IMR-90 (cell line): ENCODE measurements at regions not wholly inside any gene's neighbourhood (a gene's known extent, or its start where the extent isn't known, plus 50 kb on each side); places are given as distances from the start of the nearest gene placed in this dataset.

ENCODE experiments used
- ATAC-seq: fragments of 200-7000 bp; cut with Tn5 transposase; 2 replicates; pipeline ENCODE4 v1.9.1; 2020; ENCODE audit warnings: low read depth, mild to moderate bottlenecking, moderate library complexity
- BruUV-seq: library from RNA; stranded (reverse); fragments of 400-500 nt; replicated peaks from 2 replicates; lab custom pipeline; 2021; lab: Mats Ljungman, UMichigan
- CTCF ChIA-PET: fragments of 300-600 bp; formaldehyde crosslinking; extraction: SDS; loops from one replicate; lab custom pipeline; 2021; ENCODE audit warnings: antibody characterized with exemption; lab: Yijun Ruan, JAX
- POLR2A ChIA-PET: fragments of 300-600 bp; sonication (Branson Sonifier 250); formaldehyde crosslinking; loops from one replicate; lab custom pipeline; 2022; ENCODE audit warnings: antibody characterized with exemption; ENCODE audit not compliant: unreplicated experiment; lab: Charles Lee
- DNase-seq: peaks from one replicate; pipeline ENCODE4 v3.0.0; 2013
- H2AFZ ChIP-seq: replicated peaks from 2 replicates; pipeline ENCODE3; 2013; ENCODE audit warnings: low read length, mild to moderate bottlenecking; ENCODE audit not compliant: poor library complexity
- H2AK5ac ChIP-seq: 2 replicates; pipeline ENCODE4 v1.6.1; 2013; ENCODE audit warnings: low read depth, low read length, inconsistent platforms
- H2AK9ac ChIP-seq: replicated peaks from 2 replicates; pipeline ENCODE3; 2013; ENCODE audit warnings: mild to moderate bottlenecking, low read depth, low read length, moderate library complexity; ENCODE audit not compliant: poor library complexity
- H2BK120ac ChIP-seq: 2 replicates; pipeline ENCODE4 v1.6.1; 2013; ENCODE audit warnings: low read depth, low read length, inconsistent platforms
- H2BK15ac ChIP-seq: 3 replicates; pipeline ENCODE4 v1.6.1; 2013; ENCODE audit warnings: low read depth, low read length, inconsistent platforms
- H2BK20ac ChIP-seq: 2 replicates; pipeline ENCODE4 v1.6.1; 2013; ENCODE audit warnings: low read depth, mild to moderate bottlenecking, inconsistent platforms, low read length, moderate library complexity
- H2BK5ac ChIP-seq: 2 replicates; pipeline ENCODE4 v1.6.1; 2013; ENCODE audit warnings: mild to moderate bottlenecking, low read depth, low read length, inconsistent platforms; ENCODE audit not compliant: poor library complexity, severe bottlenecking
- H3K14ac ChIP-seq: replicated peaks from 2 replicates; pipeline ENCODE4 v1.6.1; 2013; ENCODE audit warnings: low read depth, low read length, inconsistent platforms
- H3K18ac ChIP-seq: 2 replicates; pipeline ENCODE4 v1.6.1; 2013; ENCODE audit warnings: low read depth, low read length, control low read depth
- H3K23ac ChIP-seq: 2 replicates; pipeline ENCODE4 v1.6.1; 2013; ENCODE audit warnings: low read depth, low read length, inconsistent platforms
- H3K27ac ChIP-seq: 2 replicates; pipeline ENCODE4 v1.5.1; 2013; ENCODE audit warnings: mild to moderate bottlenecking, control low read depth, low read length; ENCODE audit not compliant: insufficient read depth
- H3K27me3 ChIP-seq: 2 replicates; pipeline ENCODE4 v1.6.1; 2013; ENCODE audit warnings: low read length; ENCODE audit not compliant: control insufficient read depth, insufficient read depth
- H3K36me3 ChIP-seq: 2 replicates; pipeline ENCODE4 v1.6.1; 2013; ENCODE audit warnings: low read length, mixed read lengths; ENCODE audit not compliant: control insufficient read depth, insufficient read depth
- H3K4ac ChIP-seq: 2 replicates; pipeline ENCODE4 v1.6.1; 2013; ENCODE audit warnings: low read depth, low read length, inconsistent platforms
- H3K4me1 ChIP-seq: 2 replicates; pipeline ENCODE4 v1.6.1; 2013; ENCODE audit warnings: low read length, mixed read lengths; ENCODE audit not compliant: control insufficient read depth, insufficient read depth
- H3K4me2 ChIP-seq: 2 replicates; pipeline ENCODE4 v1.6.1; 2013; ENCODE audit warnings: low read depth, mild to moderate bottlenecking, control low read depth, low read length, moderate library complexity
- H3K4me3 ChIP-seq: 2 replicates; pipeline ENCODE4 v1.5.1; 2013; ENCODE audit warnings: low read depth, mild to moderate bottlenecking, control low read depth, low read length, moderate library complexity; ENCODE audit not compliant: insufficient read depth
- H3K56ac ChIP-seq: 2 replicates; pipeline ENCODE4 v1.6.1; 2013; ENCODE audit warnings: low read length, inconsistent platforms; ENCODE audit not compliant: insufficient read depth; ENCODE audit errors: extremely low read depth
- H3K79me1 ChIP-seq, 2 experiments: 2 replicates each; pipeline ENCODE4 v1.6.1; 2013; ENCODE audit warnings: low read length in 2 of 2, inconsistent platforms in 1 of 2, low read depth in 1 of 2
- H3K9ac ChIP-seq: 2 replicates; pipeline ENCODE4 v1.6.1; 2013; ENCODE audit warnings: low read depth, low read length, control low read depth
- H3K9me1 ChIP-seq: 2 replicates; pipeline ENCODE4 v1.6.1; 2013; ENCODE audit warnings: low read length, inconsistent platforms; ENCODE audit not compliant: insufficient read depth
- H3K9me3 ChIP-seq: 2 replicates; pipeline ENCODE4 v1.6.1; 2013; ENCODE audit warnings: low read length; ENCODE audit not compliant: control insufficient read depth, insufficient read depth
- H4K20me1 ChIP-seq: 2 replicates; pipeline ENCODE4 v1.6.1; 2013; ENCODE audit warnings: low read length, inconsistent platforms; ENCODE audit not compliant: insufficient read depth
- H4K5ac ChIP-seq: 2 replicates; pipeline ENCODE4 v1.6.1; 2013; ENCODE audit warnings: mild to moderate bottlenecking, low read depth, low read length, control low read depth
- H4K8ac ChIP-seq, 2 experiments: 2 replicates each; pipeline ENCODE4 v1.6.1; 2013; ENCODE audit warnings: low read depth in 2 of 2, low read length in 2 of 2, control low read depth in 1 of 2, inconsistent platforms in 1 of 2
- H4K91ac ChIP-seq: 2 replicates; pipeline ENCODE4 v1.6.1; 2013; ENCODE audit warnings: low read depth, low read length, inconsistent platforms; ENCODE audit not compliant: insufficient read depth
- CEBPB ChIP-seq: IDR thresholded peaks from 2 replicates; pipeline ENCODE4 v1.6.1; 2012; ENCODE audit warnings: low read depth, low read length, improper control_type of control experiment
- ELK1 ChIP-seq: fragments of 150-350 bp; IDR thresholded peaks from 2 replicates; pipeline ENCODE4 v1.6.1; 2016; ENCODE audit warnings: low read depth, mild to moderate bottlenecking, low read length, moderate library complexity, borderline replicate concordance
- MAFK ChIP-seq: IDR thresholded peaks from 2 replicates; pipeline ENCODE4 v1.6.1; 2012; ENCODE audit warnings: low read depth, low read length, improper control_type of control experiment
- MXI1 ChIP-seq: IDR thresholded peaks from 2 replicates; pipeline ENCODE4 v1.6.1; 2012; ENCODE audit warnings: low read depth, mild to moderate bottlenecking, low read length, moderate library complexity, borderline replicate concordance
- NFE2L2 ChIP-seq: fragments of 150-350 bp; IDR thresholded peaks from 2 replicates; pipeline ENCODE4 v1.6.1; 2016; ENCODE audit warnings: low read depth, mild to moderate bottlenecking, low read length
- POLR2A ChIP-seq: IDR thresholded peaks from 2 replicates; pipeline ENCODE4 v1.6.1; 2012; ENCODE audit warnings: mild to moderate bottlenecking, low read depth, low read length
- RAD21 ChIP-seq: IDR thresholded peaks from 2 replicates; pipeline ENCODE4 v1.6.1; 2012; ENCODE audit warnings: low read length, improper control_type of control experiment
- RFX5 ChIP-seq: IDR thresholded peaks from 2 replicates; pipeline ENCODE4 v1.8.0; 2012; ENCODE audit warnings: low read depth, mild to moderate bottlenecking, low read length, moderate library complexity
- SMC3 ChIP-seq: fragments of 150-350 bp; IDR thresholded peaks from 2 replicates; pipeline ENCODE4 v1.6.1; 2016; ENCODE audit warnings: low read depth, mild to moderate bottlenecking, antibody characterized with exemption, low read length, moderate library complexity
- WGBS, 2 experiments: methylation state at CpG; one replicate each; pipeline versions ENCODE4 v1.1.5 to v1.1.7; 2013; ENCODE audit warnings: missing lambda C conversion rate in 2 of 2; ENCODE audit not compliant: insufficient read length in 1 of 2; ENCODE audit errors: extremely low coverage in 2 of 2; 5-methylcytosine and 5-hydroxymethylcytosine counted together
- dilution Hi-C: fragments of 300-500 bp; cut with HindIII; formaldehyde crosslinking; loops from one replicate; pipeline ENCODE4 v1.14.3; 2018; ENCODE audit warnings: low sequenced_read_pairs; ENCODE audit not compliant: unreplicated experiment
- in situ Hi-C: fragments of 300-500 bp; cut with MboI; formaldehyde crosslinking; loops from 3 replicates; pipeline ENCODE4 v1.14.3; 2019; ENCODE audit warnings: low sequenced_read_pairs, inconsistent platforms, mixed read lengths
- intact Hi-C: fragments of 100-400 bp; cut with micrococcal nuclease; formaldehyde crosslinking; loops from 2 replicates; pipeline ENCODE4 v1.10.0; 2022

- intact Hi-C loops: no loop called here
- no peak overlapping the region for H3K4me2 ChIP-seq
- no peak overlapping the region for H2AFZ ChIP-seq
- H2BK5ac ChIP-seq: no peak overlapping the region
- H2BK15ac ChIP-seq: no peak overlapping the region
- BruUV-seq: no TSS peak
- H3K36me3 ChIP-seq: no peaks in the 10 kb centered on the region
- H3K4me1 ChIP-seq: no peaks in the 10 kb centered on the region
- DNase-seq: no peak
- ChIA-PET POLR2A (no interaction called here), CTCF (no interaction called here)
- in situ Hi-C loops: no loop called here
- no peaks in the 10 kb centered on the region for H3K79me1 ChIP-seq
- H4K20me1 ChIP-seq: no peaks in the 10 kb centered on the region
- no peak overlapping the region for H4K8ac ChIP-seq
- ATAC-seq: no peak
- H2AK5ac ChIP-seq: no peak overlapping the region
- H4K91ac ChIP-seq: no peak overlapping the region
- no peak overlapping the region for H3K4ac ChIP-seq
- no peak overlapping the region for H2AK9ac ChIP-seq
- peaks cover 34% of the 10 kb centered on the region for H3K9me3 ChIP-seq
- no peak overlapping the region for H2BK20ac ChIP-seq
- TF ChIP-seq POLR2A: no peak
- TF ChIP-seq MAFK: no peak
- TF ChIP-seq CEBPB: no peak
- TF ChIP-seq MXI1: no peak
- TF ChIP-seq ELK1: no peak
- TF ChIP-seq RAD21: no peak
- no peak for TF ChIP-seq NFE2L2
- no peak for TF ChIP-seq SMC3
- no peak for TF ChIP-seq RFX5
- dilution Hi-C loops: no loop called here
- H3K27me3 ChIP-seq: no peaks in the 10 kb centered on the region
- no peak overlapping the region for H3K18ac ChIP-seq
- H4K5ac ChIP-seq: no peak overlapping the region
- no peak overlapping the region for H3K27ac ChIP-seq
- 71% methylated on average over 6 of the region's 16 CpGs; no CpG with 5 or more reads in 1 of the 2 experiments for WGBS, 2 experiments
- H2BK120ac ChIP-seq: no peak overlapping the region
- no peak overlapping the region for H3K14ac ChIP-seq
- no peak overlapping the region for H3K4me3 ChIP-seq
- H3K9ac ChIP-seq: no peak overlapping the region
- H3K9me1 ChIP-seq: no peaks in the 10 kb centered on the region
- H3K23ac ChIP-seq: no peak overlapping the region
- no peak overlapping the region for H3K56ac ChIP-seq
These were observed 226.9 kb downstream of the DLL1 start for GRCh38 chr6:170063851-170064602.
